H1 (cell line): ENCODE measurements at regions not wholly inside any gene's neighbourhood (a gene's known extent, or its start where the extent isn't known, plus 50 kb on each side); places are given as distances from the start of the nearest gene placed in this dataset.

Source experiments
- CTCF ChIA-PET: fragments of 300-600 bp; sonication (Branson Sonifier 250); formaldehyde crosslinking; loops from one replicate; lab custom pipeline; 2021; ENCODE audit not compliant: partially characterized antibody; lab: Charles Lee
- POLR2A ChIA-PET: fragments of 300-600 bp; sonication (Branson Sonifier 250); formaldehyde crosslinking; loops from one replicate; lab custom pipeline; 2021; ENCODE audit warnings: inconsistent platforms; ENCODE audit not compliant: partially characterized antibody; lab: Charles Lee
- DNase-seq, 2 experiments: peaks; one replicate each; pipeline versions ENCODE4 v3.0.0 to v3.0.0-alpha.2; 2010 to 2022; ENCODE audit warnings: low spot score in 2 of 2, low read depth in 1 of 2, mixed read lengths in 1 of 2
- FAIRE-seq: peaks from 2 replicates; lab custom pipeline; 2011; peaks lifted over from hg19 to GRCh38; lab: Jason Lieb, UNC
- H2AFZ ChIP-seq: 2 replicates; pipeline ENCODE4 v1.8.1; 2012; ENCODE audit warnings: low read length, inconsistent platforms
- H2AK5ac ChIP-seq: 2 replicates; pipeline ENCODE4 v1.6.1; 2013; ENCODE audit warnings: low read depth, low read length
- H2BK120ac ChIP-seq: replicated peaks from 2 replicates; pipeline ENCODE3; 2013; ENCODE audit warnings: low read depth, low read length, inconsistent platforms
- H2BK12ac ChIP-seq: 2 replicates; pipeline ENCODE4 v1.6.1; 2013; ENCODE audit warnings: low read depth, low read length
- H2BK15ac ChIP-seq: 2 replicates; pipeline ENCODE4 v1.6.1; 2013; ENCODE audit warnings: low read length
- H2BK20ac ChIP-seq: 2 replicates; pipeline ENCODE4 v1.6.1; 2013; ENCODE audit warnings: low read length
- H2BK5ac ChIP-seq: 2 replicates; pipeline ENCODE4 v1.6.1; 2013; ENCODE audit warnings: low read depth, low read length
- H3K14ac ChIP-seq: 2 replicates; pipeline ENCODE4 v1.6.1; 2013; ENCODE audit warnings: inconsistent platforms; ENCODE audit not compliant: insufficient read length
- H3K18ac ChIP-seq: 2 replicates; pipeline ENCODE4 v1.6.1; 2013; ENCODE audit warnings: low read length; ENCODE audit errors: extremely low read depth
- H3K23ac ChIP-seq: 2 replicates; pipeline ENCODE4 v1.6.1; 2013; ENCODE audit warnings: inconsistent platforms; ENCODE audit not compliant: insufficient read length
- H3K23me2 ChIP-seq: 2 replicates; pipeline ENCODE4 v1.6.1; 2013; ENCODE audit warnings: low read depth, low read length
- H3K27ac ChIP-seq: 2 replicates; pipeline ENCODE4 v1.6.1; 2011; ENCODE audit warnings: low read depth, low read length, inconsistent platforms
- H3K27me3 ChIP-seq, 4 experiments: replicated peaks in 1 of 4; 1 replicate in 1 of 4; 2 replicates in 3 of 4; pipeline versions ENCODE4 v1.6.1 to v1.8.1; 2011 to 2013; ENCODE audit warnings: low read length in 3 of 4, mild to moderate bottlenecking in 3 of 4, inconsistent platforms in 2 of 4, mixed read lengths in 2 of 4, moderate library complexity in 1 of 4; ENCODE audit not compliant: control insufficient read depth in 3 of 4, insufficient read depth in 3 of 4; ENCODE audit errors: extremely low read depth in 1 of 4
- H3K36me3 ChIP-seq, 4 experiments: 2 replicates each; pipeline versions ENCODE4 v1.6.1 to v1.8.1; 2011 to 2013; ENCODE audit warnings: mild to moderate bottlenecking in 4 of 4, low read length in 3 of 4, moderate library complexity in 2 of 4, control low read depth in 1 of 4, inconsistent platforms in 1 of 4; ENCODE audit not compliant: insufficient read depth in 4 of 4, control insufficient read depth in 2 of 4
- H3K4ac ChIP-seq: replicated peaks from 2 replicates; pipeline ENCODE3; 2013; ENCODE audit warnings: low read length, low read depth, mixed read lengths, inconsistent platforms; ENCODE audit not compliant: insufficient read length
- H3K4me1 ChIP-seq, 4 experiments: replicated peaks in 1 of 4; 1 replicate in 1 of 4; 2 replicates in 3 of 4; pipeline versions ENCODE4 v1.6.1 to v1.8.1; 2011 to 2013; ENCODE audit warnings: low read length in 3 of 4, inconsistent platforms in 2 of 4, mixed read lengths in 1 of 4; ENCODE audit not compliant: insufficient read depth in 4 of 4, control insufficient read depth in 3 of 4
- H3K4me2 ChIP-seq, 2 experiments: 2 replicates each; pipeline versions ENCODE4 v1.6.1 to v1.8.1; 2011 to 2013; ENCODE audit warnings: low read depth in 2 of 2, low read length in 2 of 2, control low read depth in 1 of 2, inconsistent platforms in 1 of 2, mild to moderate bottlenecking in 1 of 2; ENCODE audit not compliant: insufficient read depth in 1 of 2
- H3K4me3 ChIP-seq, 4 experiments: fragments of 200-600, 300-600 bp in 1 of 4; sonication (generic), shearing (Covaris generic), sonication (Bioruptor Twin) in 1 of 4; 2 replicates each; pipeline versions ENCODE4 v1.5.1 to v1.8.1; 2011 to 2016; ENCODE audit warnings: low read length in 4 of 4, low read depth in 3 of 4, control low read depth in 2 of 4, inconsistent platforms in 2 of 4, mild to moderate bottlenecking in 2 of 4, mixed read lengths in 1 of 4, moderate library complexity in 1 of 4; ENCODE audit not compliant: insufficient read depth in 2 of 4; ENCODE audit errors: extremely low read depth in 1 of 4
- H3K56ac ChIP-seq: replicated peaks from 2 replicates; pipeline ENCODE3; 2013; ENCODE audit warnings: low read depth, mild to moderate bottlenecking, mixed read lengths, low read length, inconsistent platforms; ENCODE audit not compliant: insufficient read length
- H3K79me1 ChIP-seq: 2 replicates; pipeline ENCODE4 v1.6.1; 2013; ENCODE audit warnings: low read depth, low read length, control low read depth
- H3K79me2 ChIP-seq, 2 experiments: 2 replicates each; pipeline versions ENCODE4 v1.6.1 to v1.8.1; 2012 to 2013; ENCODE audit warnings: low read length in 2 of 2, mild to moderate bottlenecking in 2 of 2, inconsistent platforms in 1 of 2; ENCODE audit not compliant: insufficient read depth in 2 of 2, control insufficient read depth in 1 of 2
- H3K9ac ChIP-seq, 4 experiments: replicated peaks in 1 of 4; 1 replicate in 1 of 4; 2 replicates in 3 of 4; pipeline versions ENCODE4 v1.6.1 to v1.8.1; 2011 to 2013; ENCODE audit warnings: low read depth in 3 of 4, low read length in 3 of 4, control low read depth in 2 of 4, mild to moderate bottlenecking in 2 of 4, moderate library complexity in 2 of 4, inconsistent platforms in 1 of 4; ENCODE audit errors: extremely low read depth in 1 of 4
- H3K9me3 ChIP-seq, 2 experiments: 2 replicates each; pipeline versions ENCODE4 v1.6.1 to v1.8.1; 2012 to 2013; ENCODE audit warnings: mild to moderate bottlenecking in 2 of 2, moderate library complexity in 2 of 2, control low read depth in 1 of 2, inconsistent platforms in 1 of 2, low read depth in 1 of 2, low read length in 1 of 2, mixed read lengths in 1 of 2; ENCODE audit not compliant: insufficient read depth in 2 of 2
- H4K20me1 ChIP-seq, 2 experiments: replicated peaks in 1 of 2; 2 replicates each; pipeline versions ENCODE3 to v1.8.1; 2011 to 2013; ENCODE audit warnings: inconsistent platforms in 2 of 2, low read length in 2 of 2, mild to moderate bottlenecking in 1 of 2; ENCODE audit not compliant: insufficient read depth in 2 of 2, control insufficient read depth in 1 of 2
- H4K5ac ChIP-seq: 2 replicates; pipeline ENCODE4 v1.6.1; 2013; ENCODE audit warnings: low read length, low read depth, mixed read lengths, inconsistent platforms; ENCODE audit not compliant: insufficient read length
- H4K8ac ChIP-seq: 2 replicates; pipeline ENCODE4 v1.8.0; 2013; ENCODE audit warnings: mild to moderate bottlenecking, moderate library complexity, low read length, inconsistent platforms; ENCODE audit not compliant: insufficient read depth; ENCODE audit errors: extremely low read depth
- H4K91ac ChIP-seq: replicated peaks from 2 replicates; pipeline ENCODE3; 2013; ENCODE audit warnings: low read length, mixed read lengths, inconsistent platforms; ENCODE audit not compliant: insufficient read length
- ASH2L ChIP-seq: fragments of 200-600, 300-600 bp; sonication (generic); IDR thresholded peaks from one replicate; pipeline ENCODE4 v1.7.1; 2017; ENCODE audit warnings: low read length
- ATF2 ChIP-seq: IDR thresholded peaks from 2 replicates; pipeline ENCODE4 v1.6.1; 2012; ENCODE audit warnings: low read length, inconsistent platforms
- BACH1 ChIP-seq: IDR thresholded peaks from 2 replicates; pipeline ENCODE4 v1.6.1; 2012; ENCODE audit warnings: low read length, improper control_type of control experiment
- BCL11A ChIP-seq, 2 experiments: IDR thresholded peaks; one replicate each; pipeline ENCODE4 v1.6.1; 2011; ENCODE audit warnings: low read depth in 2 of 2, low read length in 2 of 2, mild to moderate bottlenecking in 2 of 2
- CTBP2 ChIP-seq: IDR thresholded peaks from 2 replicates; pipeline ENCODE4 v1.7.0; 2011; ENCODE audit warnings: borderline replicate concordance, mild to moderate bottlenecking, moderate library complexity, mixed read lengths, low read length; ENCODE audit not compliant: insufficient read depth, insufficient read length
- GABPA ChIP-seq: IDR thresholded peaks from 2 replicates; pipeline ENCODE4 v1.6.1; 2011; ENCODE audit warnings: mild to moderate bottlenecking, low read length, moderate library complexity, borderline replicate concordance; ENCODE audit not compliant: insufficient read depth
- GTF2F1 ChIP-seq: IDR thresholded peaks from 2 replicates; pipeline ENCODE4 v1.6.1; 2012; ENCODE audit warnings: low read depth, low read length, improper control_type of control experiment, borderline replicate concordance
- MAFK ChIP-seq: IDR thresholded peaks from 2 replicates; pipeline ENCODE4 v1.6.1; 2012; ENCODE audit warnings: low read depth, mild to moderate bottlenecking, improper control_type of control experiment, low read length
- MAX ChIP-seq: IDR thresholded peaks from 2 replicates; pipeline ENCODE4 v1.6.1; 2012; ENCODE audit warnings: inconsistent platforms
- SIRT6 ChIP-seq: IDR thresholded peaks from one replicate; pipeline ENCODE4 v1.7.1; 2012; ENCODE audit warnings: low read length, inconsistent platforms
- SP4 ChIP-seq: IDR thresholded peaks from 2 replicates; pipeline ENCODE4 v1.6.1; 2012; ENCODE audit warnings: low read length, inconsistent platforms
- USF2 ChIP-seq: IDR thresholded peaks from 2 replicates; pipeline ENCODE4 v1.6.1; 2011; ENCODE audit warnings: low read length, improper control_type of control experiment
- WGBS, 2 experiments: shearing (Covaris generic) in 1 of 2; methylation state at CpG; one replicate each; pipeline versions ENCODE4 v1.1.6 to v1.1.7; 2013 to 2015; ENCODE audit warnings: low lambda C conversion rate in 2 of 2, mixed read lengths in 2 of 2, inconsistent platforms in 1 of 2, low coverage in 1 of 2, missing lambda C conversion rate in 1 of 2; ENCODE audit not compliant: insufficient replicate concordance in 2 of 2, insufficient coverage in 1 of 2, insufficient read length in 1 of 2; ENCODE audit errors: extremely low coverage in 1 of 2, missing lambda C conversion rate in 1 of 2; 5-methylcytosine and 5-hydroxymethylcytosine counted together

- no peaks in the 10 kb centered on the region for H3K23me2 ChIP-seq
- peaks cover 0 to 4% (median 0%) of the 10 kb centered on the region in 4 experiments; a peak in 2 of 8 replicates for H3K36me3 ChIP-seq
- no peak overlapping the region for H3K27ac ChIP-seq
- H3K4me1 ChIP-seq: no peaks in the 10 kb centered on the region
- peaks cover 35 to 68% of the 10 kb centered on the region in 2 experiments for H3K9me3 ChIP-seq
- H3K4me3 ChIP-seq: no peak overlapping the region
- no peak overlapping the region for H2BK20ac ChIP-seq
- no peak overlapping the region for H2AK5ac ChIP-seq
- no peak overlapping the region for H4K91ac ChIP-seq
- no peak overlapping the region for H3K4me2 ChIP-seq
- H2BK12ac ChIP-seq: no peak overlapping the region
- H3K4ac ChIP-seq: no peak overlapping the region
- no peaks in the 10 kb centered on the region for H3K79me1 ChIP-seq
- no peak overlapping the region for H3K56ac ChIP-seq
- H3K23ac ChIP-seq: no peak overlapping the region
- no peaks in the 10 kb centered on the region for H3K79me2 ChIP-seq
- FAIRE-seq (no peak), DNase-seq (no peak)
- no peak overlapping the region for H4K5ac ChIP-seq
- no peak overlapping the region for H3K14ac ChIP-seq
- H2AFZ ChIP-seq: no peak overlapping the region
- WGBS, 2 experiments: 100% methylated on average over 3 of the region's 33 CpGs; no CpG with 5 or more reads in 1 of the 2 experiments
- H4K8ac ChIP-seq: no peak overlapping the region
- no peak overlapping the region for H3K9ac ChIP-seq
- H2BK5ac ChIP-seq: no peak overlapping the region
- no peak overlapping the region for H3K18ac ChIP-seq
- ChIA-PET POLR2A (no interaction called here), CTCF (no interaction called here)
- H4K20me1 ChIP-seq: no peaks in the 10 kb centered on the region
- H3K27me3 ChIP-seq: no peaks in the 10 kb centered on the region
- H2BK15ac ChIP-seq: no peak overlapping the region
- no peak overlapping the region for H2BK120ac ChIP-seq
- no peak for TF ChIP-seq GTF2F1
- TF ChIP-seq MAFK: no peak
- TF ChIP-seq USF2: no peak
- TF ChIP-seq CTBP2: no peak
- TF ChIP-seq GABPA: no peak
- TF ChIP-seq ATF2: no peak
- no peak for TF ChIP-seq SIRT6
- TF ChIP-seq MAX: no peak
- no peak for TF ChIP-seq SP4
- no peak for TF ChIP-seq BACH1
- no peak for TF ChIP-seq ASH2L
- no peak for TF ChIP-seq BCL11A (IDR thresholded peaks at IDR 0.05; ENCODE audit: low read depth in 2 of 2, low read length in 2 of 2)
Observed at GRCh38 chr18:71212222-71212621, 923.4 kb downstream of the SOCS6 start.
